Adrenal gland (tissue), 5 donors: ENCODE measurements at regions not wholly inside any gene's neighbourhood (a gene's known extent, or its start where the extent isn't known, plus 50 kb on each side); places are given as distances from the start of the nearest gene placed in this dataset.

Source experiments
- CTCF ChIP-seq, 6 experiments: fragments of 450-650 bp in 4 of 6; fragments of 200-600 bp in 2 of 6; sonication (generic) in 1 of 6; IDR thresholded peaks; 1 replicate in 5 of 6; 2 replicates in 1 of 6; pipeline versions ENCODE4 v1.5.1 to v1.8.0; 2016 to 2021; ENCODE audit warnings: antibody characterized with exemption in 6 of 6, mild to moderate bottlenecking in 2 of 6, moderate library complexity in 1 of 6
- POLR2A ChIP-seq, 2 donors: fragments of 450-650 bp; IDR thresholded peaks; one replicate each; pipeline ENCODE4 v1.6.1; 2017; ENCODE audit warnings: antibody characterized with exemption in 2 of 2, mild to moderate bottlenecking in 2 of 2, moderate library complexity in 1 of 2
- donor health status: DM: no; HTN: no; CAD: no.

DNA sequence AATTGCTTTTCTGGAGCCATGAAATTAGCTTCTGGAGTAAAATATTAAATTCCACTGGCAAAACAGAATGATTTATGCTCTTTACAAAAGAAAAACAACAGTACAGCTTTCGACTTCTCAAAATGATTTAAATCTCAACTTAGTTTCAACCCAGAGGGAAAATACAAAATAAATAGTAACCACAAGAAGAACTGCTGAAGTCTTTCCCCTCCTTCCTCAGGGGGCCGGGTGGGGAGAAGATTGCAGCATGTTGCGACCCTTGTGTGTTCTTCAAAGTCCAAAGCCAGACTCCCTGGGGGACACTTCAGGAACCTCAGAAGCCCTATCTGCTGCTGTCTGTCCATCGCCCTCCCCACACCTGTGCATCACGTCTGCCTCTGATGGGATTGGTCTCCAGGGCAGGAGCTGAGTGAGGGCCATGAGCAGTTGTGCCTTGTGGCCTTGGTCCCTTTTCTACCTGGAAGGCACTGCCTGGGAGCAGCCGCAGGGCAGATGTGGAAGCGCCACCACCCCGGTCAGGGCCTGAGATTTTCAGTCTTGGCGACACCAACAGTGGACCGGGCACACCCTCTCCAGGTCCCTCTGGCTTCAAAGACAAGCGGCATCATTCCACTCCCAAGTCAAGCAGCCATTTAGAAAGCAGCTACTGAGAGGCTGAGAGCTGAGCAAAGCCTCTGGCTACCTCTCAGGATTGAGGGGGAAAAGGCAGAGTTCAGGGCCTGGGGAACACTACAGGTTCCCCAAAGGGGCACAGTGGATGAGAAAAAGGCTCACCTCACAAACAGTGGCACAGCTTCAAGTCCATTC, 210.1 kb upstream of the RAB6C start:
- TF ChIP-seq POLR2A (IDR thresholded peaks at IDR 0.05), result no peak
- no peak for TF ChIP-seq CTCF (IDR thresholded peaks at IDR 0.05)
